AG09319 (cell line): ENCODE measurements at regions not wholly inside any gene's neighbourhood (a gene's known extent, or its start where the extent isn't known, plus 50 kb on each side); places are given as distances from the start of the nearest gene placed in this dataset.
"Not testable (repeated sequence)": the region's sequence is repeated elsewhere in the genome, so short reads cannot be mapped to it uniquely, and the experiment has no call there.

Experiments used
- DNase-seq: peaks from one replicate; pipeline ENCODE4 v3.0.0-alpha.2; 2010; ENCODE audit warnings: low read depth; ENCODE audit errors: extremely low read depth
- CTCF ChIP-seq: IDR thresholded peaks from 2 replicates; pipeline ENCODE4 v1.5.1; 2011; ENCODE audit warnings: low read depth, mild to moderate bottlenecking, inconsistent platforms, low read length, moderate library complexity

- TF ChIP-seq CTCF, result no peak
- no peak for DNase-seq
Observed at GRCh38 chr4:150021483-150021882, 56.8 kb upstream of the DCLK2 start.

GRCh38 chr4:150023489-150023888 lies 54.8 kb upstream of the DCLK2 start:
- TF ChIP-seq CTCF, result no peak
- no peak for DNase-seq

- DNase-seq, result not testable (repeated sequence)
Observed at GRCh38 chr4:150026987-150027386, 51.3 kb upstream of the DCLK2 start.
